GM23338 (cell line): ENCODE measurements at regions not wholly inside any gene's neighbourhood (a gene's known extent, or its start where the extent isn't known, plus 50 kb on each side); places are given as distances from the start of the nearest gene placed in this dataset.

Source experiments
- ATAC-seq: fragments of 200-7000 bp; cut with Tn5 transposase; 3 replicates; pipeline ENCODE4 v1.9.1; 2020
- DNase-seq: peaks from one replicate; pipeline ENCODE4 v3.0.0-alpha.2; 2015; ENCODE audit warnings: low spot score
- H2AFZ ChIP-seq: fragments of 200-600 bp; sonication (generic); 2 replicates; pipeline ENCODE4 v1.8.0; 2016; ENCODE audit warnings: antibody characterized with exemption, mild to moderate bottlenecking, moderate library complexity
- H3F3A ChIP-seq: fragments of 200-600 bp; sonication (generic); replicated peaks from 2 replicates; pipeline ENCODE4 v1.8.0; 2017; ENCODE audit warnings: antibody characterized with exemption, mixed run types, low read depth
- H3K27ac ChIP-seq: fragments of 200-600 bp; sonication (generic); 2 replicates; pipeline ENCODE4 v1.6.1; 2016; ENCODE audit warnings: low read depth
- H3K27me3 ChIP-seq: fragments of 200-600 bp; sonication (generic); 2 replicates; pipeline ENCODE4 v1.8.0; 2016; ENCODE audit warnings: mild to moderate bottlenecking, mixed run types, moderate library complexity; ENCODE audit not compliant: insufficient read depth
- H3K36me3 ChIP-seq: fragments of 200-600 bp; sonication (generic); 2 replicates; pipeline ENCODE4 v1.8.0; 2016; ENCODE audit warnings: mild to moderate bottlenecking; ENCODE audit not compliant: insufficient read depth
- H3K4me1 ChIP-seq: fragments of 200-600 bp; sonication (generic); 2 replicates; pipeline ENCODE4 v1.8.0; 2016; ENCODE audit warnings: mild to moderate bottlenecking, moderate library complexity; ENCODE audit not compliant: insufficient read depth
- H3K4me2 ChIP-seq: fragments of 200-600 bp; sonication (generic); 2 replicates; pipeline ENCODE4 v1.7.1; 2017; ENCODE audit warnings: mixed run types
- H3K4me3 ChIP-seq: fragments of 200-600 bp; sonication (generic); 2 replicates; pipeline ENCODE4 v1.6.1; 2016; ENCODE audit warnings: mixed run types
- H3K79me2 ChIP-seq: fragments of 200-600 bp; sonication (generic); replicated peaks from 2 replicates; pipeline ENCODE4 v1.8.0; 2017; ENCODE audit warnings: mild to moderate bottlenecking; ENCODE audit not compliant: insufficient read depth
- H3K9me2 ChIP-seq: fragments of 200-600 bp; sonication (generic); 2 replicates; pipeline ENCODE4 v1.8.0; 2017; ENCODE audit not compliant: insufficient read depth
- H4K20me1 ChIP-seq: fragments of 200-600 bp; sonication (generic); replicated peaks from 2 replicates; pipeline ENCODE4 v1.8.0; 2017; ENCODE audit warnings: mild to moderate bottlenecking; ENCODE audit not compliant: insufficient read depth
- H3K27ac Mint-ChIP-seq: 2 replicates; pipeline ENCODE4 v1.8.0; 2020; ENCODE audit warnings: inconsistent platforms, mild to moderate bottlenecking, moderate library complexity, mixed read lengths
- H3K27me3 Mint-ChIP-seq: 3 replicates; pipeline ENCODE4 v1.8.0; 2022; ENCODE audit warnings: low read depth, mild to moderate bottlenecking, moderate library complexity, mixed read lengths, inconsistent platforms; ENCODE audit not compliant: insufficient read depth, poor library complexity
- H3K36me3 Mint-ChIP-seq: 3 replicates; pipeline ENCODE4 v1.8.0; 2021; ENCODE audit warnings: low read depth, mild to moderate bottlenecking, inconsistent platforms, moderate library complexity, mixed read lengths
- H3K4me1 Mint-ChIP-seq: 3 replicates; pipeline ENCODE4 v1.8.0; 2020; ENCODE audit warnings: mild to moderate bottlenecking, inconsistent platforms, mixed read lengths
- H3K4me3 Mint-ChIP-seq: 3 replicates; pipeline ENCODE4 v1.8.0; 2021; ENCODE audit warnings: moderate library complexity, mild to moderate bottlenecking, inconsistent platforms, mixed read lengths
- H3K9me3 Mint-ChIP-seq: 3 replicates; pipeline ENCODE4 v1.8.0; 2020; ENCODE audit warnings: moderate library complexity, mild to moderate bottlenecking, inconsistent platforms, mixed read lengths
- CREB1 ChIP-seq: fragments of 250-450 bp; sonication (Bioruptor Pico); IDR thresholded peaks from 2 replicates; pipeline ENCODE4 v1.5.0; 2020; ENCODE audit warnings: low read depth, mild to moderate bottlenecking, moderate library complexity
- CTCF ChIP-seq, 2 experiments: fragments of 200-600 bp in 1 of 2; sonication (generic) in 1 of 2; conservative IDR thresholded peaks; 2 replicates each; pipeline versions ENCODE4 v1.5.1 to v1.6.1; 2016 to 2017; ENCODE audit warnings: antibody characterized with exemption in 2 of 2, low read depth in 2 of 2, mild to moderate bottlenecking in 2 of 2, moderate library complexity in 1 of 2
- ETS1 ChIP-seq: IDR thresholded peaks from 2 replicates; pipeline ENCODE4 v1.6.1; 2016; ENCODE audit warnings: antibody characterized with exemption
- EZH2 ChIP-seq: fragments of 200-600 bp; sonication (generic); IDR thresholded peaks from one replicate; pipeline ENCODE4 v1.8.0; 2017; ENCODE audit warnings: antibody characterized with exemption, mild to moderate bottlenecking, low read depth; ENCODE audit not compliant: unreplicated experiment
- EZH2phosphoT487 ChIP-seq: fragments of 200-600 bp; sonication (generic); IDR thresholded peaks from one replicate; pipeline ENCODE4 v1.8.1; 2018; ENCODE audit warnings: antibody characterized with exemption; ENCODE audit not compliant: unreplicated experiment
- JUNB ChIP-seq: IDR thresholded peaks from one replicate; pipeline ENCODE4 v1.6.1; 2016; ENCODE audit warnings: antibody characterized with exemption; ENCODE audit not compliant: unreplicated experiment
- NANOG ChIP-seq: IDR thresholded peaks from 2 replicates; pipeline ENCODE4 v1.6.1; 2016; ENCODE audit warnings: antibody characterized with exemption, borderline replicate concordance
- POLR2AphosphoS5 ChIP-seq: IDR thresholded peaks from 2 replicates; pipeline ENCODE4 v1.6.1; 2016; ENCODE audit warnings: antibody characterized with exemption, low read depth
- REST ChIP-seq: IDR thresholded peaks from one replicate; pipeline ENCODE4 v1.6.1; 2018; ENCODE audit warnings: antibody characterized with exemption; ENCODE audit not compliant: unreplicated experiment
- STAT1 ChIP-seq: IDR thresholded peaks from one replicate; pipeline ENCODE4 v1.6.1; 2016; ENCODE audit warnings: antibody characterized with exemption; ENCODE audit not compliant: unreplicated experiment
- ZNF114 ChIP-seq: fragments of 250-450 bp; sonication (Bioruptor Pico); IDR thresholded peaks from 2 replicates; pipeline ENCODE4 v1.5.0; 2020; ENCODE audit warnings: mild to moderate bottlenecking, moderate library complexity
- ZNF331 ChIP-seq: fragments of 250-450 bp; sonication (Bioruptor Pico); IDR thresholded peaks from 2 replicates; pipeline ENCODE4 v1.5.0; 2020; ENCODE audit warnings: low read depth, mild to moderate bottlenecking, moderate library complexity
- ZNF462 ChIP-seq: fragments of 250-450 bp; sonication (Bioruptor Pico); IDR thresholded peaks from 2 replicates; pipeline ENCODE4 v1.5.0; 2020; ENCODE audit warnings: mild to moderate bottlenecking, moderate library complexity

- no peak for TF ChIP-seq EZH2phosphoT487
- TF ChIP-seq CREB1 (CRISPR knock-in tag), result no peak
These were observed 508.7 kb downstream of the EPHA7 start (continued) for GRCh38 chr6:92910646-92911045.

- Histone ChIP-seq H3K9me2 (no peaks in the 10 kb centered on the region), H3K27ac (no peak overlapping the region), H3K4me1 (peaks cover 11% of the 10 kb centered on the region; the same call in 1 of the 2 replicates), H3K36me3 (no peaks in the 10 kb centered on the region), H4K20me1 (no peaks in the 10 kb centered on the region), H3K4me2 (no peak overlapping the region), H3K79me2 (no peaks in the 10 kb centered on the region), H3K4me3 (no peak overlapping the region), H2AFZ (no peak overlapping the region), H3K27me3 (no peaks in the 10 kb centered on the region), H3F3A (no peaks in the 10 kb centered on the region)
- Mint-ChIP-seq H3K9me3 (no peaks in the 10 kb centered on the region), H3K27ac (no peak overlapping the region), H3K4me3 (no peak overlapping the region), H3K36me3 (no peaks in the 10 kb centered on the region), H3K27me3 (no peaks in the 10 kb centered on the region), H3K4me1 (peaks cover 12% of the 10 kb centered on the region)
- DNase-seq (no peak), ATAC-seq (no peak)
- TF ChIP-seq ZNF462 (CRISPR knock-in tag) (no peak), CTCF (conservative IDR thresholded peaks at IDR 0.05; ENCODE audit: low read depth in 2 of 2) (no peak), JUNB (no peak), ETS1 (no peak), ZNF331 (CRISPR knock-in tag) (no peak), STAT1 (no peak), ZNF114 (CRISPR knock-in tag) (no peak), REST (no peak), NANOG (no peak), CREB1 (CRISPR knock-in tag) (no peak), EZH2 (no peak), POLR2AphosphoS5 (no peak), EZH2phosphoT487 (no peak)
These were observed 513.0 kb downstream of the EPHA7 start for GRCh38 chr6:92906385-92906784.
